ENCODE measurements at regions not wholly inside any gene's neighbourhood (a gene's known extent, or its start where the extent isn't known, plus 50 kb on each side); places are given as distances from the start of the nearest gene placed in this dataset.

- TF ChIP-seq CTCF (IDR thresholded peaks at IDR 0.05) (no peak), POLR2A (IDR thresholded peaks at IDR 0.05) (no peak)
Measured at GRCh38 chr6:169989594-169989993, 238.2 kb downstream of the ERMARD start.
